ENCODE measurements at regions not wholly inside any gene's neighbourhood (a gene's known extent, or its start where the extent isn't known, plus 50 kb on each side); places are given as distances from the start of the nearest gene placed in this dataset.

DNA sequence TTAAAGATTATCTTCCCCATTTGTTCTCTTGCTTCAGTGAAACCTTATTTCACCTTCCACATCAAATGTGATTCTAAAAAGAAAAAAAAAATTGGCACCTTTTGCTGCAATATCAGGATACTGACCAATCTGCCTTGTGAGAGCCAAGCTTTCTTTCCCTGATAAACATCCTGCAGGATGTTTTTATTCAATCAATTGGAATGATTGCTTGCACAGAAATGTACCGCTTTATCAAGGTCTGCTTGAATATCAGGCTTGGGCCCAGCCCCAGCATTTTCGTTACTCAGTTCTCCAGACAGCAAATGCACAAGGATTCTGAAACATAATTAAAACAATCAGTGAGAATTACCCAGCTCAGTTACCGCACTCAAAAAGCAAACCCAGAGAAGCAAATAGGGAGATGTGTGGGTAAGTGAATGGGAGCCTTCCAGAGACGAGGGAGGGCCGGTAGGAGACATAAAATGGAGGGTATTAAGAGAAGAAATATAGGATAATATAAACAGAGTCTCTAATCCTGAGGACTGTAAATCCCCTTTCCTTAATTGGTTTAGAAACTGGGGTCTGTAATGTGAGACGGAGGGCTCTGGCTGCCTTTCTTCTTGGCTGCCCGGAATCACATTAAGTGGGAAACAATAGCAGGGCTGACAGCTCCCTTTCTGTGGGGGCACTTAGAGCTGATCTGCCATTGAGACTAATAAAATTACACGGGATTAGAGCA lies 291.8 kb downstream of the ICOS start:
- no peak for DNase-seq (ENCODE audit: low spot score)

DNA sequence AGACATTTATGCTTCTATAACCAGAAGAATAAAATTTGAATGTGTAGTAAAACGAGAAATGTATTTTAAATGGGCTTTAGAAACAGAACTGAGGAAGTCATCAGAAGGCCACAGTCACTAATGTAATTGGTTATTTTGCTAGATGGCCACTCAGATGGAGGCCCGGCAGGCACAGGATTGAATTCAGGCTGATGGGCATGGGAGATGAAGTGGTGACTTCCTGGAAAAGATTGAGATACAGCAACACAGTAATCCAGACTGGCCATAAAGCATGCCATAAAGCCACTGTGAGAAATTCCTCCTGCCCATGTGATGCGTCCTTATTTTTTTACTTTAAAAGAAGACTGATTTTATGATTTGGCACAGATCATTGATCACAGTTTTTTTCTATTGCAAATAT lies 297.7 kb downstream of the ICOS start:
- DNase-seq (ENCODE audit: low spot score): no peak

DNA sequence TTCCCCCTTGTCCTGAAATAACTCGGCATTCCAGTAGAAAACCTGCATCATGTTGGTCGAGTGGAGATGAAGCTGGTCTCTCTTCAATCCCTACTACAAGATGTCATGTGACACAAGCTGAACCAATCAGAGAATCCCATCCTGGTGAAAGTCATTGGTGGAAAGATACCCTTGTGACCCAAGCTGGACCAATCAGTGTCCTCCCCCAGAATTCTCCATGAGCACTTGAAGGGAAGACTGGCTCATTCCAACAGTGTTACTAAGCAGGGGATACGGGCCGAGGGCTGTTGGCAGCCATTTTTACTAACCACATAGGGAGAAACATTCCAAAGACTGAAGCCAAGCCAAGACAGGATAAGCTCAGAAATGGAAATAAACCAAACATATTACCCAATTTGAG lies 298.3 kb downstream of the ICOS start:
- no peak for DNase-seq (ENCODE audit: low spot score)

DNA sequence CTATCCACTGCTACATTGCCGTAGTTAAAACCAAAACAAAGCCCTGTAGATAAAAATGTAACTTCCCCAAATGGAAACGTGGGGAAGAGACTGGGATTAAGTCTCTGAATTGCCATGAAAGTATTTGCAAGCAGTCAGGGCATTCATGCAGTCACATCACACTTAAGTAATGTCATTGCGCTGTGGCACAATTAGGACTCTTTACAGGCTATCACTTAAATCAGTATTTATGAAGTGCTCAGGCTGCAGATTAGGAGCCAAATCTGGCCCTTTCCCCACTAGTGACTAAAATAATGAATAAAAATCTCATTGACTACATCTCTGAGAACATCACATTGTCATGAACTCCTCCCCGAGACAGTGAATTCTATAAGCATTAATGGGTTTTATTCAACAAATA lies 300.9 kb downstream of the ICOS start:
- no peak for DNase-seq (ENCODE audit: low spot score)

DNA sequence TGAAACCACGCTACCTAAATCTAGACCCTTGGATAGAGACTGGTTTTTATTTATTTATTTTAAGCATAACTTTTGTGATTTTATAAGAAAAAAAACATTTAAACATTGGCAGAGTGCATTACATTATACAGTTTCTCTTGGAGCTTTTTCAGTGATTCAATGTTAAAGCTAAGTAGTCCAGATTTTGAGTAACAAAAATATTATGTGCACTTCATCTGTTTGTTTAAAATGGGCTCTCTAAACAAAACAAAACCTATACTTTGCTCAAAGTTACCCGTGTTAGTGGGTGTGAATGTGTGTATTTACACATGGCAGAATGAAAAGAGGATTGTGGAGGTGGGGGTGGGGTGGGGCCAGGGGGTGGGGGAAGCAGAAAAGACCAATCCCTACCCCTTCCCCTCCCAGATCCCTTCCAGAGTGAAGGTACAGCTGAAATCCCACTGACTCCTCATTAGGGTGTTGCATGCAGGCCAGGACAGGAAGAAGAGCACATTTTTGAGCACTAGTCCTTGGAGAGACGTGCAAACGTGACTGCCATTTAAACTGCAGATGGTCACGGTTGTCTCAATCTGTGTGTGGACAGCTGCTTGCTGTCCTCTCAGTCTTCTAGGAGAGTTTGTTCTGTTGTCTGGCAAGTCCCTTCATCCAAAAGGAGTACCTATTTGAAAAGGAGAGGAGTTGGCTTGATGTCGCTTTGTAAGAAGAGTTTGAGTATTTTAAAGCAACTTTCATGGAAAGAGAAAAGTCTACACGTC lies 303.0 kb downstream of the ICOS start:
- DNase-seq (ENCODE audit: low spot score): no peak

DNA sequence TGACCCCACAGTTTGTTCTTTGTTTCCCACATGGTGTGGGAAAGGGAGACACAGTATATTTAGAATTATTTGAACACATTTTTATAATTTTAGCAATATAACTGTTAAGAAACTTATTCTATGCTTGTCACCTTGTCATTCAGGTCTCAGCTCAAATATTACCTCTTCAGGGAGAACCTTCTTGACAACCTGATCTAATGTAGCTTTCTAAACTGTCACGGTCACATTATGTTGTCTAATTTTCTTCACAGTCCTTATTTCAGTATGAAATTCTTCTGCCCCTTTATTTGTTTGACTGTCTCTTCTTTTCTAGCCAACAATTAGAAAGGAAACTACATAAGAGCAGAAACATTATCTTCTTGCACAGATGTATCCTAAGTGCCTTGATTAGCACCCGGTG lies 304.3 kb upstream of the PARD3B start:
- no peak for DNase-seq (ENCODE audit: low spot score)

DNA sequence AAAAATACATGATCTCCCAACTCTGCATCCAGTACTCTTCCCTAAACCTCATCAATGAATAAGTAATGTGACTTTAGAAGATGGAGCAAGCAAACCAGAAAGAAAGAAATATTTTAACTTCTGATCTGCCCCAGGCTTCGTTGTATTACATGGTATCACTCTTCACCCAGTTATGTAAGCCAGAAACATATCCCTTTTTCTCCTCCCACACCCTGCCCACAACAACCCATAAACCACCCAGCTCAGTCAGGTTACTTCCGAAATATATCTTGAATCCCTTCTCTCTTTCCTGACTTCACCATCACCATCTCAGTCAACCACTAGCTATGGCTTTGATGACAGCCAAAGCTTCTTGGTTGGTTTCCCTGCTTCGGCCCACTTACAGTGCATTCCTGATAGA lies 295.8 kb upstream of the PARD3B start:
- DNase-seq (ENCODE audit: low spot score): no peak

DNA sequence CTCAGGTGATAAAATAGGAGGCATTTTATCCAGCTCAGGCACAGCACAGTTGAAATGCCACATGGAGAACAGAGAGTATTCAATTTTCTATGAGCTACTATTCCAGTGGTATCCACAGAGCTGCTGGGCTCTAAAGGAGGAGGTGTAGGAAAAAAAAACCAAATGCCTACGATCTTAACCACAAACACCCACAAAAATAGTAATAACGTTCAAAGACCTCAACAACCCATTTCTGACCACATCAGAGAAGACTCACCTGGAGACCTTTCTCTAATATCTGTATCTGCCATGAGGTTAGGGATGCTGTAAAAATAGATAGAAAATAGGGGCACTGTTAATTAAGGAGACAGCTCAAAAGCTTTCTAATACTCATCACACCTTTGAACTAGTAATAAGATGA lies 294.6 kb upstream of the PARD3B start:
- DNase-seq (ENCODE audit: low spot score): no peak

DNA sequence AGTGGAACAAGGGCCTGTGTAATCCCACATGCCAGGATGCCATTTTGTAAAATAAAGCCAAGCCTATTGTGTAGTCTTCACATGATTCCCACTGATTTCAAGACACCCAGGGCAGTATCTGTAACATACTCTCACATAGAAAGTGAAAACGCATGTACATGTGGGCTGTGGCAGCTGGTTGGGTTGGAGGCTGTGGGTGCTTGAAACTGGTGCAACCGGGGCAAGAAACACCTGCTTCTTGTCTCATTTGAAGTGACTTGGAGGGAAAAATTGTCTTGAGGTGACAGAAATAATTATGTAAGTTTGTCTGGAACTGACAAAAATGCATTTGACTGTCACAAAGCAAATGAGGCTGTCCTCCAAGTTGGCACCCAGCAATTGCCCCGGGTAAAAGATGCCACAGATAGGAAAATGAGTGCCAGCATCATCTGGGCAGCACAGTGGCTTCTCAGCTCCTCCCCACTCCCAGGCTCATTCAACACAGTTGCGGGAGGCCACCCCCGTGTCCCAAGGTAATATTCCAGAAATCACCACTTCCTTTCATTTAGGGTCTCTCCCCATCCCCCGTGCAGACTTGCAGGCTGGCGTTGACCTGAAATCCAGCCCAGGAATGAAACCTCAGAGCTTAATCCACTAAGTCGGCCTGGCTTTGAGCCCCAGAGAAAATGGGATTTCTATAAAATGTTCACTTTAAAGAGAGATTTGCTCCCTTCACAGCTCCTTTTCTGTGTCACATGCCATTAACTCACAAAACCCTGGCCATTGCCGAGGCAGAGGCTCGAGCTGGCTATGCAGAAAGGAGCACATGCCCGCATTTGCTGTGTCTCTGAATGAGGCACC lies 293.9 kb upstream of the PARD3B start:
- no peak for DNase-seq (ENCODE audit: low spot score)

DNA sequence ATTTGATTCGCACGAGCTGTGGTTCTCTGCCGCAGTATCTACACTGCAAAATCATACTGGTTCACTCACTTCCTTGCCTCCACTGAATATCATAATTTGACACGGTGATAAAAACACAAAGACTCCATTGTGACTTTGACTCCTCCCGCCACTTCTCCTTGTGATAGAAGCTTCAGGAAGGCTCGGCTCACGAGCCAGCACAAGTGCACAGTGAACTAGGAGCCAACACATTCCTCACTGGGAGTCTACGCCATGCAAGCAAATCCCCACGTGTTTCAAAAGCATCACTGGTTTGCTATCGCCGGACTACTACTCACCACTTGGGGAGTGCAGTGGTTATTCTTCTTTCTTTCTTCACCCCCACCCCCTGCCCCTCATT lies 293.3 kb upstream of the PARD3B start:
- DNase-seq (ENCODE audit: low spot score): no peak

DNA sequence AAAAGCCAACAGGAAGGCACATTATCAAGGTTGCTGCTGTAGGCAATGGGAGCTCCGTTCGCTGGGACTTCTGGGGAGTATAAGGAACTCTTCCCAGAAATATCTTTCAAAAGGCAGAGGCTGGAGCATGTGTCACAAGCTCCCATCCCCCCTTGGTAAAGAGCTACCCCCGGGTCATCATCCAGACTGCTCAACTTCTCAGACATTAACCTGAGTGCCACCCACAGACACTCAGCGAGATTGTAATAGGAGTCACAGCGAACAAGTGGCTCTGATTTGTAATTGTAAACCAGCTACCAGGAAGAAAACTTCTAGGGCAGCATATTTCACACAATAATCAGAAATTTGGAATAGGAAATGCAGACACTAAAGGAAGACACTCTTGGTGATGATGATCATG lies 290.2 kb upstream of the PARD3B start:
- DNase-seq (ENCODE audit: low spot score): no peak

DNA sequence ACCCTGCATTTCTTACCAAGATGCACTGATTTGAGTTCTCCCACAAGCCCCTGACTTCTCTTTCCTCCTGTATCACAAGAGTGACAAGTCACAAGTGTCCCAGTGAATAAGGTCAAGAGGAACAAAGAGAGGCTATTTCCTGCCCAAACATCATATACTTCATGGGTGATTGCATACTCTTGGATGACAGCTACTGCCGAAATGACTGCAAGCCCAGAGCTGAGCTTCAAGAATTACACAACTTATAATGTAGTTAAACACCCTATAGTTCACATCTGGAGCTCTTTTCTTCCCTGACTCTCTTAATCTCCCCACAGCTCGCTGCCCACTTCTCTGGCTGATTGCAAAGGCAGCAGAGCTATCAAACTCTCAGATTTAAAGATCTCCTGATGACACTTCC lies 289.7 kb upstream of the PARD3B start:
- no peak for DNase-seq (ENCODE audit: low spot score)

DNA sequence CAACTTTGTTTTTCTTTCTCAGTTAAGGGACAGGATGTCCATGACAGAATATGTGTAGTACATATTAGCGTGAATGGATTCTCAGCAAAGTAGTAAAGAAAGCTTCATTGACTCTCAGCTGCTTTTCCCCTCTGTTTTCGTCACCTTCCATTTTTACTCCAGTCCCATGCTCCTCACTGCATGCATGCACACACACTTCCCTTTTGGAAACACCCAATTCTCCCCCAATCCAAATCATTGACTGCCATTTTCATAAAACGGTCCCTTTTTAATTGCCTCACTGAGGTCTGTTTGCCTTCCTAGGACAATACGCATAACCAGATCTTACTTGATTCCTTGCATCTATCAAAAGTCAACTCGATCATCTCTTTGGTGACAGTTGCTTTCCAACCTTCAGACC lies 287.5 kb upstream of the PARD3B start:
- no peak for DNase-seq (ENCODE audit: low spot score)

DNA sequence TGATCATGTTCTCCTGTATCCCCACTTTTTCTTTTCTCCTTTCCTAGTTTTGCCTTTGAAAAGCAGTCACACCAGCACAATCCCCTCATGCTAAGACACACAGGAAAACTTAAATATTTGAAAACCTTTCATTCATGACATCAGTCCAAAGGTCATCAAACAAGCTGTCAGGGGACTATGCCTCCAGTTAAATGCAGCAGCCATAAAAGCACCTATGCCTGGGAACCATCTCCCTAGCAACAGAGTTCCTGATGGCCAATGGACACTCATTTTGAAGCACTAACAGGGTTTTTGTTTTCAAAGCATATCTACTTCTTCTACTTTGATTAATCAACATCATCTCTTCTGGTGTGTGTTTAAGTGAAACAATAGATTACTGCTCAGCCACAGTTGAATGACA lies 286.4 kb upstream of the PARD3B start:
- no peak for DNase-seq (ENCODE audit: low spot score)

DNA sequence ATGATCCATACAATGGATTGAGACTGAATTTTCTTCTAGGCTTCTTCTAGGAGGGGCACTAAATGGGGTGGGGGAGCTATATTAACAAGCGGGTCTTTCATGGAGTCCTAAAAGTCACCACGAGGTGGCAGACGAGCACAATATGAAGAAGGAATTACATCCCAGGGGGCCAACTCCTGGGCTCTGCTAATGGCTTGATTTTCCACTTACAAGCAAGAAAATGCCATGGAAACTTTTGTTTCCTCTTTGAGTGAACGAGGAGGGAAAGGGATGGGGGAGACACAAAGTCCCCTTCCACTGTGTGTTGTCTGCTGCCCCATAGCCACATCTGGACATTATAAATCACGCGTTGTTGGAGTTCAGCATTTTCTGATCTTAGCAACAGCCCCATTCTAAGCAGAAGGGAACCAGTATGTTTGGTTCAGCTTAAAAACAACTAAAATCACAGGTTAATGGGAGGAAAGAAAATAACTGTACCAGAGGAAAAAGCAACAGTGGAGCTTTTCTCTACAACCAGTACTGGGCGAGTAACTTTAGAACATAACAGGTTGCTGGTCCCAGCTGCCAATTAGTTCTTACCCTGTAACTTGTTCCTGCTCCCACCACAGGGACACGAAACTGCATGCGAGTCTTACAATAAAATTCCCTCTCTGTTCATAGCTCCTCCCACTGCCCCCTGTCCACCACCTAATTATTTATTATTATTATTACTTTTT lies 285.0 kb upstream of the PARD3B start:
- peak; percentile 89 for DNase-seq (ENCODE audit: low spot score)

DNA sequence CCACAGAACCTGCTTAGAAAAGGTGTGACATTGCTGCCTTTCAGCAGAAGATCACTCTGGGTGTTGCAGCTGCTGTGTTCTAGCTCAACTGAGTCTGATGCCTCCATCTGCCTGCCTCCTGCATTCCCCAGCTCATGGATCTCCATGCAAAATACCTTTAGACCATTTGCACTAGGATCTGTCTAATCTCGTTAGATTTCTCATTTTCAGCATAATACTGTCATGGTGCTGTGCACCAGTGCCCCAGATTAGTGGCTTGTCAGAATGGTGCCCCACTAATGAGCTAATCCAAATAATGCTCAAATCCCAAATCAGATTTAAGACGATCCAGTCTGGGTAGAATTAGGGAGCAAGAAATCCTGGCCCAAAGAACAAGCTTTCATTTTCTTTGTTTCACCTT lies 284.4 kb upstream of the PARD3B start:
- DNase-seq (ENCODE audit: low spot score): no peak

DNA sequence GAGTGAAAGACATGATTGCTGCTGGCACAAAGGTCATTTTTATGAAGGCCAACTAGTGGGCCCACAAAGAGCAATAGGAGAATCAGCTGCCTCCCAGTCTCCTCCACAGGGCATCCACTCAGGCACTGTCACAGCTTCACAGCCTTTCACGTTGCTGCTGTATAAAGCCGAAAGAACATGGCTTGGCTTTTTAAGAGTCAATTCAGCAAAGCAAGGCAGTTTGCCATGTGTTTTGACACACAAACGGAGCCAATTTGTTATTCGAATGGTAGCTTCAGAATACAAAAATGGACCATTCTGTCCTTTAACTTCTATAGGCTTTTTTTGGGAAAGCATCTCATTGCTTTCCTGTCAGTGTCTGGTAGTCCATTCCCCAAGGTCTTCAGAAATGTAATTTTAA lies 283.4 kb upstream of the PARD3B start:
- DNase-seq (ENCODE audit: low spot score): no peak

DNA sequence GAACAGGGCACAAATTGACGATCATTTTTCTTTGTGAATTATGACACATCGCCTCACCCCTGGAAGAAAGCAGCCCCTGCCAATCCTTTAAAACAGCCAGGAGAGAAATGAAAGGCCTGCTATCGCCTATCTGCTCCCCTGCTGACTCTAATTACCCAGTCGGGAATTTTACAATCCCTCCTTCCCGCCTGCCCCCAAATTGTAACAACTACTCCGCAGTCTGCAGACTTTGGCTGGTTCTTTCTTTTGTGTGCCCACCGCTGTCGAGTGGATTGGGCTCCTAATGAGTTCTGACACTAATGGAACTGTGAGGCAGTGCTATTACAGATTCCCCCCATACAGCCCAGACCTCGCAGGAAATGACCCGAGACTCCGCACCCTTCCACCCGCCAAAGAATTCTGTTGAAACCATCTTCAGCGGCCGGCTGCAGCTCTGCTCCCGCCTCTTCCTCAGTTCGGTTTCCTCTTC lies 281.2 kb upstream of the PARD3B start:
- no peak for DNase-seq (ENCODE audit: low spot score)

DNA sequence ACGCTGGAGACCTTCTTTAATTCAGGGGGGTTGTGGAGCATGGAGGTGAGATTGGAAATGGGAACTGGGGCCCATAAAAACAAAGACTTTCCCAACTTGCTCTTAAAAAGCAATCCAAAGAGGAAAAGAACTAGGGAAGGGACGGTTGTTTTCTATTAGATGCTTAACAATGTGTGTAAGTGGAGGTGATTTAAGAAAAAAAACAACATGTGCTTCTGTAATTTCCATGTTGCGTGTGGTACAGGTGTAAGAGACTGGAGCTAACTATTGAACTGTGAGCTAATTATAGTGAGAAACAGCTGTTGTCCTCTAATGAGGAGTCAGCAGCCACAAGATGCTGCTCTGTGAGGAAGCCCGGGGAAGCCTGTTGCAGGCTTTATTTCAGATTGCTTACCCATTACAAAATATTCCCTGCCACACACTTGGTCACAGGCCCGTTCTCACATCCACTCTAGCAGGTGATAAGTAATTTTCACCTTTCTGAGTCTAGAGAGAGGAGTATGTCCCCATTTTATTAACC lies 280.6 kb upstream of the PARD3B start:
- no peak for DNase-seq (ENCODE audit: low spot score)

DNA sequence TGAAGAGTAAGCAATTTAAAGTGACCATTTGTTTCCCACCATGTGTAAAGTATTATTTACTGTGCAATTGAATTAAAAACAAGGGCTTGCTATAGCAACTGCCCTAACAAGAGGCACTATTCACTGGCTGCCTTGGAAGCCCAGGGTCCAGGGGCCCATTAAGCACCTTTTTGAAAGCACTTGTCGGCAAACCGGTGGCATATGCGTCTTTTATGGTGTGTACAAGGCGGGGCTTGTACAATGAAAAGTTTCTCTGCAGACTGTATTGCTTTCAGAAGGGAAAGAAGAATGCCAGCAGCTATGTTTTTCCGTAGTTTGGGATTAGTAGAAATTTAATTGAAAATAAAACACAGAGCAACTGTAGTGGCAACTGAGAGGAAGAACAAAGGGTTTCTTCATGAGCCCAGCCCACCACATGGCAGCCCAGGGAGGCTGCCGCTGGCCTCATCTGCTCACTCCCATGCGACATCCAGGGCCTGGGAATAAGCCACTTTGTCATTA lies 279.5 kb upstream of the PARD3B start:
- peak; percentile 83 for DNase-seq (ENCODE audit: low spot score)

DNA sequence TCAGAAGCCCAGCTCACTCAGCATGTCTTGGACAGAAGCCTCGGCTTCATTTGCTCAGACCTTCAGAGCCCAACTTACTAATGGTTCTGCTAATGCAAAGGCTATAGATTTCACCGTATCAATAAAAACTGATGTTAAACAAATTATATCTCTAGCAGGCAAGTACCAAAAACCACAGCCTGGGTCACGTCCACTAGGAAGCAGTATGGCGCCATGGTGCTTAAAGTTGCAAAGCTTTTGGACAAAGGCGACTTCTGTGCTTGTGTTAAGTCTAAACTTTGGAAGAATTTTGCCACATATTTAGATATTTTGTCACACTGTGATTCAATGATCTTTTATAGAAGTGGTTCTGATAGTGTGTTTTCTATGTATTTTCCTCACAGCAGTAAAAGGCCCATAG lies 276.8 kb upstream of the PARD3B start:
- DNase-seq (ENCODE audit: low spot score): no peak

DNA sequence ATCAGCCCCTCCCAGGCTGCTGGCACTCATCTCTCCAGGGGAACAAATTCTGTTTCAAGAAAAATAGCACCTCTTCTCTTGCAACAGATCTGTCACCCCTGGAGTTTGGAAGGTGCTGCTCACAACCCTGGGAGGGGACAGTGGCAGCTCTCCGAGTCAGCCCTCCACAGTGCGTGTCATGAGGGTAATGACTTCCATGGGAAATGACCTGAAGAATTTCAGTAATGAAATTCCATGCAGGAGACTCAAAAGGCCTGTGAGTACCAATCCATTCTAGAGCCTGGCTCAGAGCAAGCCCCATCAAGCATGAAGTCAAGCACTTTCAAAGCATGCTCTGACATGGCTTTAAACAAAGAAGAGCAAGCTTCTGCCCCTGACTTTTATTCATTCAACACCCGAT lies 276.3 kb upstream of the PARD3B start:
- DNase-seq (ENCODE audit: low spot score): no peak

Data from pons (tissue), 1 donor.